K562 (cell line): ENCODE measurements at regions not wholly inside any gene's neighbourhood (a gene's known extent, or its start where the extent isn't known, plus 50 kb on each side); places are given as distances from the start of the nearest gene placed in this dataset.

Experiments
- CHD2 ChIP-seq: IDR thresholded peaks from 2 replicates; pipeline ENCODE4 v1.6.1; 2011; ENCODE audit warnings: low read depth, low read length
- EGR1 ChIP-seq: fragments of 450-650 bp; conservative IDR thresholded peaks from 2 replicates; pipeline ENCODE4 v1.6.1; 2017; ENCODE audit warnings: mild to moderate bottlenecking
- JUN ChIP-seq, 2 experiments: sonication (generic) in 1 of 2; formaldehyde crosslinking in 1 of 2; IDR thresholded peaks; 2 replicates each; pipeline versions ENCODE4 v1.6.1 to v1.8.0; 2012 to 2022; ENCODE audit warnings: borderline replicate concordance in 2 of 2, mild to moderate bottlenecking in 2 of 2, improper control_type of control experiment in 1 of 2, low read depth in 1 of 2, low read length in 1 of 2, missing genetic modification reagents in 1 of 2
- MYNN ChIP-seq, 2 experiments: sonication (generic); formaldehyde crosslinking in 1 of 2; IDR thresholded peaks; 2 replicates each; pipeline versions ENCODE4 v1.5.0 to v1.6.1; 2016 to 2020; ENCODE audit warnings: antibody characterized with exemption in 1 of 2, missing genetic modification reagents in 1 of 2
- RBM15 ChIP-seq: fragments of 200-400 bp; formaldehyde crosslinking; IDR thresholded peaks from 2 replicates; pipeline ENCODE4 v1.6.1; 2018; ENCODE audit warnings: mild to moderate bottlenecking, low read length, moderate library complexity; ENCODE audit not compliant: insufficient read depth
- RERE ChIP-seq: sonication (generic); formaldehyde crosslinking; IDR thresholded peaks from 2 replicates; pipeline ENCODE4 v1.8.0; 2023; ENCODE audit warnings: missing genetic modification reagents, mild to moderate bottlenecking, borderline replicate concordance
- REST ChIP-seq, 2 experiments: fragments of 450-650 bp; formaldehyde crosslinking in 1 of 2; IDR thresholded peaks; 2 replicates each; pipeline versions ENCODE4 v1.4.0 to v1.6.1; 2014 to 2020; ENCODE audit warnings: mild to moderate bottlenecking in 2 of 2, borderline replicate concordance in 1 of 2, low read depth in 1 of 2
- TEAD4 ChIP-seq, 2 experiments: sonication (generic) in 1 of 2; formaldehyde crosslinking in 1 of 2; IDR thresholded peaks; 2 replicates each; pipeline versions ENCODE4 v1.6.1 to v1.8.0; 2012 to 2022; ENCODE audit warnings: borderline replicate concordance in 1 of 2, inconsistent platforms in 1 of 2, low read length in 1 of 2, mild to moderate bottlenecking in 1 of 2, missing genetic modification reagents in 1 of 2
- ZBTB43 ChIP-seq: sonication (generic); formaldehyde crosslinking; IDR thresholded peaks from 2 replicates; pipeline ENCODE4 v1.8.0; 2023; ENCODE audit warnings: mild to moderate bottlenecking, missing genetic modification reagents
- ZKSCAN3 ChIP-seq: fragments of 250-450 bp; sonication (Bioruptor Pico); IDR thresholded peaks from 2 replicates; pipeline ENCODE4 v1.4.0; 2020
- ZNF644 ChIP-seq: fragments of 200-800 bp; sonication (Bioruptor generic); IDR thresholded peaks from 2 replicates; pipeline ENCODE4 v1.6.1; 2016; ENCODE audit warnings: low read depth, missing genetic modification characterization, missing compliant biosample characterization

GRCh38 chr22:27043262-27043661 is 385.9 kb downstream of the MIAT start:
- TF ChIP-seq ZNF644 (tag) (no peak), JUN (IDR thresholded peaks at IDR 0.05; ENCODE audit: borderline replicate concordance, low read depth, low read length) (no peak), JUN (CRISPR knock-in tag; IDR thresholded peaks at IDR 0.05; ENCODE audit: borderline replicate concordance) (no peak), REST (IDR thresholded peaks at IDR 0.05; ENCODE audit: borderline replicate concordance) (no peak), REST (CRISPR knock-in tag; IDR thresholded peaks at IDR 0.05; ENCODE audit: low read depth) (no peak), CHD2 (no peak), TEAD4 (IDR thresholded peaks at IDR 0.05; ENCODE audit: low read length) (no peak), TEAD4 (CRISPR knock-in tag; IDR thresholded peaks at IDR 0.05; ENCODE audit: borderline replicate concordance) (no peak), EGR1 (no peak), ZKSCAN3 (CRISPR knock-in tag) (no peak), ZBTB43 (CRISPR knock-in tag) (no peak), RBM15 (no peak), RERE (CRISPR knock-in tag) (no peak), MYNN (IDR thresholded peaks at IDR 0.05) (no peak), MYNN (CRISPR knock-in tag; IDR thresholded peaks at IDR 0.05) (no peak)
